DMS79 (cell line): ENCODE measurements at regions not wholly inside any gene's neighbourhood (a gene's known extent, or its start where the extent isn't known, plus 50 kb on each side); places are given as distances from the start of the nearest gene placed in this dataset.

Experiments
- DNase-seq: peaks from one replicate; lab custom pipeline; 2025; lab: John Stamatoyannopoulos, UW

GRCh38 chr5:61263561-61264272 is 68.3 kb upstream of the ZSWIM6 start:
- peak; percentile 18 for DNase-seq

- no peak for DNase-seq
These were observed 67.8 kb upstream of the ZSWIM6 start for GRCh38 chr5:61264273-61264661.

GRCh38 chr5:61267116-61267515 is 64.9 kb upstream of the ZSWIM6 start:
- no peak for DNase-seq

- no peak for DNase-seq
These were observed 63.2 kb upstream of the ZSWIM6 start for GRCh38 chr5:61268871-61269270.

GRCh38 chr5:61270510-61271165 is 61.4 kb upstream of the ZSWIM6 start:
- no peak for DNase-seq

- no peak for DNase-seq
These were observed 59.4 kb upstream of the ZSWIM6 start for GRCh38 chr5:61272688-61273087.

GRCh38 chr5:61273279-61273975 is 58.6 kb upstream of the ZSWIM6 start:
- DNase-seq, result no peak

GRCh38 chr5:61274511-61274911 is 57.5 kb upstream of the ZSWIM6 start:
- no peak for DNase-seq

GRCh38 chr5:61275841-61276240 is 56.2 kb upstream of the ZSWIM6 start:
- DNase-seq, result no peak

GRCh38 chr5:61277190-61277589 is 54.9 kb upstream of the ZSWIM6 start:
- DNase-seq, result no peak

GRCh38 chr5:61277781-61278180 is 54.3 kb upstream of the ZSWIM6 start:
- no peak for DNase-seq

GRCh38 chr5:61279725-61280124 is 52.3 kb upstream of the ZSWIM6 start:
- DNase-seq, result no peak

- peak; percentile 88 for DNase-seq
These were observed 51.9 kb upstream of the ZSWIM6 start for GRCh38 chr5:61280205-61280604.

GRCh38 chr5:61280761-61281427 is 51.2 kb upstream of the ZSWIM6 start:
- peak; percentile 61 for DNase-seq

- no peak for DNase-seq
These were observed 50.4 kb upstream of the ZSWIM6 start for GRCh38 chr5:61281686-61282085.
